Smooth muscle cell (in vitro differentiated cells): ENCODE measurements at regions not wholly inside any gene's neighbourhood (a gene's known extent, or its start where the extent isn't known, plus 50 kb on each side); places are given as distances from the start of the nearest gene placed in this dataset.
A peak's percentile ranks its signal among the peaks of the same experiment; 100 is the strongest.

Experiments
- DNase-seq: peaks from one replicate; lab custom pipeline; 2025; ENCODE audit not compliant: unreplicated experiment; lab: John Stamatoyannopoulos, UW
- H2AFZ ChIP-seq: fragments of 200-600 bp; sonication (generic); 2 replicates; pipeline ENCODE4 v1.6.0; 2016; ENCODE audit warnings: antibody characterized with exemption, low read depth, mild to moderate bottlenecking
- H3F3A ChIP-seq: fragments of 200-600 bp; sonication (generic); 2 replicates; pipeline ENCODE4 v1.6.0; 2017; ENCODE audit warnings: antibody characterized with exemption, low read depth
- H3K27ac ChIP-seq: fragments of 200-600 bp; sonication (generic); 2 replicates; pipeline ENCODE4 v1.5.1; 2016; ENCODE audit warnings: low read depth, mild to moderate bottlenecking
- H3K27me3 ChIP-seq: fragments of 200-600 bp; sonication (generic); 2 replicates; pipeline ENCODE4 v1.6.1; 2016; ENCODE audit warnings: low read depth, mild to moderate bottlenecking
- H3K36me3 ChIP-seq: fragments of 200-600 bp; sonication (generic); 2 replicates; pipeline ENCODE4 v1.5.1; 2016; ENCODE audit warnings: low read depth
- H3K4me1 ChIP-seq: fragments of 200-600 bp; sonication (generic); 2 replicates; pipeline ENCODE4 v1.5.1; 2016; ENCODE audit warnings: low read depth
- H3K4me2 ChIP-seq: fragments of 200-600 bp; sonication (generic); 2 replicates; pipeline ENCODE4 v1.6.0; 2016; ENCODE audit warnings: mild to moderate bottlenecking
- H3K4me3 ChIP-seq: fragments of 200-600 bp; sonication (generic); 2 replicates; pipeline ENCODE4 v1.5.1; 2016; ENCODE audit warnings: mild to moderate bottlenecking
- H3K79me2 ChIP-seq: fragments of 200-600 bp; sonication (generic); 2 replicates; pipeline ENCODE4 v1.6.0; 2016; ENCODE audit warnings: low read depth, mild to moderate bottlenecking
- H3K9ac ChIP-seq: fragments of 200-600 bp; sonication (generic); 2 replicates; pipeline ENCODE4 v1.6.0; 2016; ENCODE audit warnings: low read depth
- H3K9me3 ChIP-seq: fragments of 200-600 bp; sonication (generic); replicated peaks from 2 replicates; pipeline ENCODE4 v1.5.1; 2016; ENCODE audit warnings: low read depth
- H4K20me1 ChIP-seq: fragments of 200-600 bp; sonication (generic); 2 replicates; pipeline ENCODE4 v1.6.0; 2016; ENCODE audit warnings: low read depth
- CTCF ChIP-seq: fragments of 200-600 bp; sonication (generic); IDR thresholded peaks from 2 replicates; pipeline ENCODE4 v1.5.1; 2017; ENCODE audit warnings: borderline replicate concordance, mild to moderate bottlenecking, antibody characterized with exemption; ENCODE audit not compliant: insufficient read depth, poor library complexity, severe bottlenecking
- WGBS: methylation state at CpG from one replicate; pipeline ENCODE4 v1.1.7; 2016; ENCODE audit warnings: low lambda C conversion rate; 5-methylcytosine and 5-hydroxymethylcytosine counted together

- no peaks in the 10 kb centered on the region for H3F3A ChIP-seq
- no peak for DNase-seq
- H3K27me3 ChIP-seq: no peaks in the 10 kb centered on the region
- H3K79me2 ChIP-seq: no peaks in the 10 kb centered on the region
- WGBS: 51% methylated on average over 6 of the region's 6 CpGs
- H3K4me1 ChIP-seq: no peaks in the 10 kb centered on the region
- no peaks in the 10 kb centered on the region for H4K20me1 ChIP-seq
- H3K9ac ChIP-seq: no peak overlapping the region
- no peaks in the 10 kb centered on the region for H3K36me3 ChIP-seq
- peak overlapping the region; percentile 4 for H2AFZ ChIP-seq
- no peak overlapping the region for H3K4me2 ChIP-seq
- no peak overlapping the region for H3K4me3 ChIP-seq
- no peak for TF ChIP-seq CTCF
- no peaks in the 10 kb centered on the region for H3K9me3 ChIP-seq
- no peak overlapping the region for H3K27ac ChIP-seq
Observed at GRCh38 chr6:134398453-134398852, 80.5 kb upstream of the SGK1 start.

- Histone ChIP-seq H3F3A (no peaks in the 10 kb centered on the region), H3K9ac (no peak overlapping the region), H3K27me3 (no peaks in the 10 kb centered on the region), H3K9me3 (no peaks in the 10 kb centered on the region), H3K27ac (no peak overlapping the region), H3K4me2 (no peak overlapping the region), H4K20me1 (no peaks in the 10 kb centered on the region), H2AFZ (no peak overlapping the region), H3K79me2 (no peaks in the 10 kb centered on the region), H3K4me1 (no peaks in the 10 kb centered on the region), H3K4me3 (no peak overlapping the region), H3K36me3 (no peaks in the 10 kb centered on the region)
- TF ChIP-seq CTCF: no peak
- DNase-seq: no peak
- WGBS: 95% methylated on average over 5 of the region's 5 CpGs
Observed at GRCh38 chr6:134397676-134398075, 79.8 kb upstream of the SGK1 start.

GRCh38 chr6:134394905-134395304, 77.0 kb upstream of the SGK1 start:
- 83% methylated on average over 1 of the region's 1 CpG for WGBS
- no peak overlapping the region for H3K27ac ChIP-seq

More at GRCh38 chr6:134394905-134395304, 77.0 kb upstream of the SGK1 start:
- Histone ChIP-seq H3K79me2 (no peaks in the 10 kb centered on the region), H2AFZ (no peak overlapping the region), H3K36me3 (no peaks in the 10 kb centered on the region), H3K4me2 (no peak overlapping the region), H3K9ac (no peak overlapping the region), H3F3A (no peaks in the 10 kb centered on the region), H3K27me3 (no peaks in the 10 kb centered on the region), H3K9me3 (no peaks in the 10 kb centered on the region), H3K4me3 (no peak overlapping the region), H4K20me1 (no peaks in the 10 kb centered on the region), H3K4me1 (no peaks in the 10 kb centered on the region)
- no peak for TF ChIP-seq CTCF
- no peak for DNase-seq
